ENCODE measurements at regions not wholly inside any gene's neighbourhood (a gene's known extent, or its start where the extent isn't known, plus 50 kb on each side); places are given as distances from the start of the nearest gene placed in this dataset.

DNA sequence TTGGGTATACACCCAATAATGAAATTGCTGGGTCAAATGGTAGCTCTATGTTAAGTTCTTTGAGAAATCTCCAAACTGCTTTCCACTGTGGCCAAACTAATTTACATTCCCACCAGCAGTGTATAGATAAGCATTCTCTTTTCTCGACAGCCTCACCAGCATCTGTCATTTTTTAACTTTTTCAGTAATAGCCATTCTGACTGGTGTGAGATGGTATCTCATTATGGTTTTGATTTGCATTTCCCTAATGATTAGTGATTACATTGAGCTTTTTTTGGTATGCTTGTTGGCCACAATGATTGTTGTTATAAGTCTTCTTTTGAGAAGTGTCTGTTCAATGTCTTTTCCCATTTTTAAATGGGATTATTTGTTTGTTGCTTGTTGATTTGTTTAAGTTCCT, 50.4 kb upstream of the EPAS1 start:
- TF ChIP-seq, protein P1, sequence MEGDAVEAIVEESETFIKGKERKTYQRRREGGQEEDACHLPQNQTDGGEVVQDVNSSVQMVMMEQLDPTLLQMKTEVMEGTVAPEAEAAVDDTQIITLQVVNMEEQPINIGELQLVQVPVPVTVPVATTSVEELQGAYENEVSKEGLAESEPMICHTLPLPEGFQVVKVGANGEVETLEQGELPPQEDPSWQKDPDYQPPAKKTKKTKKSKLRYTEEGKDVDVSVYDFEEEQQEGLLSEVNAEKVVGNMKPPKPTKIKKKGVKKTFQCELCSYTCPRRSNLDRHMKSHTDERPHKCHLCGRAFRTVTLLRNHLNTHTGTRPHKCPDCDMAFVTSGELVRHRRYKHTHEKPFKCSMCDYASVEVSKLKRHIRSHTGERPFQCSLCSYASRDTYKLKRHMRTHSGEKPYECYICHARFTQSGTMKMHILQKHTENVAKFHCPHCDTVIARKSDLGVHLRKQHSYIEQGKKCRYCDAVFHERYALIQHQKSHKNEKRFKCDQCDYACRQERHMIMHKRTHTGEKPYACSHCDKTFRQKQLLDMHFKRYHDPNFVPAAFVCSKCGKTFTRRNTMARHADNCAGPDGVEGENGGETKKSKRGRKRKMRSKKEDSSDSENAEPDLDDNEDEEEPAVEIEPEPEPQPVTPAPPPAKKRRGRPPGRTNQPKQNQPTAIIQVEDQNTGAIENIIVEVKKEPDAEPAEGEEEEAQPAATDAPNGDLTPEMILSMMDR (IDR thresholded peaks at IDR 0.05) = no peak
- TF ChIP-seq EP300 (IDR thresholded peaks at IDR 0.05) = no peak

Data from upper lobe of left lung (tissue), 4 donors.